HG03103 (cell line): ENCODE measurements at regions not wholly inside any gene's neighbourhood (a gene's known extent, or its start where the extent isn't known, plus 50 kb on each side); places are given as distances from the start of the nearest gene placed in this dataset.

Experiments used
- ATAC-seq: cut with Tn5 transposase; IDR thresholded peaks from one replicate; pipeline ENCODE4 v1.9.1; 2021; ENCODE audit warnings: low read depth; ENCODE audit not compliant: unreplicated experiment

DNA sequence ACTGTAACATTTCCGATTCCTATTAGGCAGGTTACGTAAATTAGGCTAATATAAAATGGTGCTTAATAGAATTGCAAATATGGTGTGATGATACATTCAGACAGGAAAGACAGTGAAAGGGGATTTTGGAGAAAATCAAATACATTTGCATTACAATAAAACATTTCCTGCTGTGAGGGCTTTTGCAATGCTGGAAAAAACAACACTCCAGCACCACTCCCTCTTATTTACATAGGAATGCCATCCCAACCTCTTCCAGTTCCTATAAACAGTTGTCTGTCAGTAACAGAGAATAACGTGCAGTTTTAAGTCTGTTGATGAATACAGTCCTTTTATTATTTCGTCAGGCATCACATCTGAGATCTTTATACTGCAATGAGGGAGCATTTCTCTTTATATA, 298.8 kb upstream of the FANCL start:
- no peak for ATAC-seq

DNA sequence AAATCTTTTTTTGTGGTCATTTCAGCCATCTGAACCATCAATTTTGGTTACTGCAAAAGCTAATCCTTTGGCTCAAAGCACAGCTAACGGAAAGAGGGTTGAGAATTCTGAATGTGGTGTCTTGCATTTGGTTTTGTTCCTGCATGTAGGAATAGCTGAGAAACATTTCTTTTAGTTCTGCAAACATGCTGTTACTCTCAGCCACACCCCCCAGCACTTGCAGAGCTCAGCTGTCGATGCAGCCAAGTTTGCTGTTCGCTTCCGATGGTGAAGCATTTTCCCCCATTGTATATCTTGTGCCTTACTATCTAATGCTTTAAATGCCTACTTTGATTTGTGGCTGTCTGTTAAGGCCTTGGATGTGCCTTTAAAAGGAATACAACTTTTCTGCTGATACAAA, 294.9 kb upstream of the FANCL start:
- no peak for ATAC-seq

DNA sequence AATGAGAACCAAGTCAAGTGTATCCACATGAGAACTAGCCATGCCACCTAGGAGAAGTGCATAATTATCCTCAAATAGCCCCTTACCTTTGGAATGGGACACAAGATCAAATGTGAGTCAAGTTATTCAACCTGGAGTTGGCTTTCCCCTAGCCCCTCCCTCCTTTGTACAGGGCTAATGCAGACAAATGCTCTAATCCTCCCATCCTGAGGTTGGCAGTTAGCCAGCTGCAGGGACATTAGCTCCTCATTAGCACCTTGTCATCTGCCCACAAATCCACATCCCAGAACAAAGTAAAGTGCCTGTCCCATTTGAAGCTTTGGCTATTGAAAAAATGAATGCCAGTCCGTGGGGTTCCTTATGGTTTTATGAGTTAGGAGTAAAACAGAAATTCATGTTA, 294.1 kb upstream of the FANCL start:
- ATAC-seq: no peak

DNA sequence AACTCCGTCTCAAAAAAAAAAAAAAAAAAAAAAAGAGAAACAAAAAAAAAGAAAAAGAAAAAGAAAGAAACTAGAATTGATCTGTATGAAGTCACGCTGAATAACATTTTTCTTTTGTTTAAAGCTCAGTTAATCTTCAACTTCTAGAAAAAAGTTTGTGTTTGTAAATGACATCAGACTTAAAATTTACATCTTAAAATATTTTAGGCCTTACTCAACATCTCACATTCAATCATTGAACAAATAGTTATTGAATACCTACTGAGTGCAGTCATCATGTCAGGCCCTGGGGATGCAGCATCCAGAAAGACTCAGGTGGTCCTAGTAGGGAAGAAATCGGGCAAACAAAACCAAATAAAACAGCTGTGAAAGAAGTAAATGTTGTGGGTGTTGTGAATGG, 292.3 kb upstream of the FANCL start:
- ATAC-seq: no peak

GRCh38 chr2:58532641-58533040, 291.5 kb upstream of the FANCL start:
- no peak for ATAC-seq

DNA sequence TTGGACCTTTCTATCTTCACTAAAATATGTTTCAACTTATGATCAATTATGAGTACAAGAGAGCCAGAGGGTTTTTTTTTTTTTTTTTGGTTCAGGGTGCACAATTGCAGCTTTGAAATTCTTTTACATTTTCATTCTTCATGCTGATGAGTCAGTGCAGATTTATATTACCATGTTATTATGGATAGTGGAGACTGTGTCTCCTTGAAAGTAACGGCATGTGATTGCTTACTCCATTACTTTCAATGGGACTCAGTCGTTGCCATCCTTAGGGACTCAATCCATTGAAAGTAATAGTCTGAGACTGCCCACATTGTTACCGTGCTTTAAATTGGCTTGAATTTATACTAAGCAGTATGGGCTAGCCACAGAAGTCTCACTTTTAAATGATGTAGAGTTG, 286.5 kb upstream of the FANCL start:
- ATAC-seq: no peak

DNA sequence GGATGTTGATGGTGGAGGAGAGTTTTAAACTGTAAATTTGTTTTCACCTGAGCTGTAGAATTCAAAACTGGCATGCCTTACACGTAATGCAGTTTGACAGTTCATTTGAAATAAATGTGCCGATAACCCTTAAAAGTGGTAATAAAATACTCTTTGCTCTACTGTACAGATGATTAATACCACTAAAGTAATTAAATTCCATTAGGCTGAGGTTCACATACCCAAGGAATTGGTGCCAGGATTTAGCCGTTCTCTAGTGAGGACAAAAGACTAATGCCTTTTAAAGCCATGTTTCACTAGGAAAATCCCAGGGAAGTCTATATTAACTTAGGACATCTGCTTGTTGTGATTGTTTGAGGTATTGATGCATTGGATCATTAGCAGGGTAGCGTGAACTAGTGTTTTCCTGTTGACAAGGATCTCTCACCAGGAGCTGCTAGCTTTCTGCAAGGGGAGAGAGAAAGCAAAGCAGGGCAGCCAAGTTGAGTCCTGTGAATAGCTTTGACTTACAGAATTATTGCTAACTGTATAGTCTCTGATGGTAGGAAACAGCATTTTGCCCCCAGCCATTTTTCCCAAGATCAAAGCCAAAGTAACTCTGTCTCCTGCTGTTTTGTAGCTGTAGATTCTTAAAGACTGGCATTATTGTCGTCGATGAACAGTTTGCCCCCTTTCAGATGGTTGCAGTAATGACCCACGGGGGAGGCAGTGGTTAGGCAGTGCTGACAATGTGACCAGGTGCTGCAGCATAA, 280.9 kb upstream of the FANCL start:
- ATAC-seq: no peak

DNA sequence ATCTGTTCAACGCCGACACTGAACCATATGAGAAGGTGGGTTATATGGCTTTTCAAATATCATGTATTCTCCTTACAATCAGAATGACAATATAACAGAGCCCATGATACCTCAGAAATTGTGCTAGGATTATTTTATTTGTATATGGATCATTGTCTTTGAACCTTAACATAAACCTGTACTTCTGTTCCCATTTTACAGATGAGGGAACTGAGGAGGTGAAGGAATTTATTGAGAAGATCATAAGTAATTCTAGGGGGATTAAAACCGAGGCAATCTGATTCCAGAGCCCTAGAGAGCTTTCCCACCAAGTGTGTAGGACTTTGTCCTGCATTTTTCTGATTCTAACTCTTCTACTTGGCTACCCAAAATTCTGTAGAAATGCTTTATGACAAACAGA, 279.8 kb upstream of the FANCL start:
- ATAC-seq: no peak

DNA sequence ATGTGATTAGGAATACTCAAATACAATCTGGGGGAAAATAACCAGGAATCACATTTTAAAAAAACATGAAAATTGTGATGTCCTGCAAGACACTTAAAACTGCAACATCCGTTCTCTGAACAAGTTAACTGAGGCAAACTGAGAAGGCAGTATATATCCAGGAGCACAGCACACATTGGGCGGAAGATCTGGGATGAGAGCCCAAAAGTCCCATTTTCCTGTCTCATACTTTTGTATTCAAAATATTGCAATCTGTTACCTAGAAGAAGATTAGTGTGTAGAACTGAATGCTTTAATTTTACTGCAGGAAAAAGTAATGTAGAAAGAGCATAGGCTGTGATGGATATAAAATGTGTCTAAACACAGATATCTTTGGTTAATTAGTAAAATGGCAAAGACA, 276.8 kb upstream of the FANCL start:
- ATAC-seq: no peak

GRCh38 chr2:58516695-58517094, 275.6 kb upstream of the FANCL start:
- no peak for ATAC-seq

DNA sequence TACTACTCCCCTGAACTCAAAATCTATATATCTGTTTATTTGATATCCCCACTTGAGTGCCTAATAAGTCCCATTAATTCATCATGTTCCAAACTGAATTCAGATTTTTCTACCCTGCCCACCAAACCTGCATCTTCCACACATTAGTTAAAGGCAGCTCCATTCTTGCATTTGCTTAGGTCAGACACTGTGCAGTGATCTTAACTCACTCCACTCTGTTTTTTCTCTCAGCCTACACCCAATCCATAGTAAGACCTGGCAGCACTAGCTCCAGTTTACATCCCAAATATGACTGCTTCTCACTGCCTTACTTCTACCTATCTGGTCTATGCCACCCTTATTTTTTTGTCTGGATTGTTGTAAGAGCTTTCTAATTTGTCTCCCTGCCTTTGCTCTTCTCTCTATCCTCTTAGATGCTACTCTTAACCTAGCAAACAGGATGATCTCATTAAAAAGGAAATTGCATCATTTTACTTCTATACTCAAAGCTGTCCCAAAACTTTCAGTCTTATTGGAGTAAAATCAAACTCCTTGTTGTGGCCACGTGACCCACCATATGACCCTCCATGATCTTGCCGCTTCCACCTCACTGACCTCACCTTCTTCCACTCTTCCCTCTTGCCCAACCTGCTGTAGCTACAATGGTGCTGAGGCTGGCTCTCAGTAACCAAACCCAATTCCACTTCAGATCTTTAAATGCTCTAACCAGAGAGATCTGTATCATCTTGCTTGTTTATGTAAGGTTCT, 274.9 kb upstream of the FANCL start:
- no peak for ATAC-seq

DNA sequence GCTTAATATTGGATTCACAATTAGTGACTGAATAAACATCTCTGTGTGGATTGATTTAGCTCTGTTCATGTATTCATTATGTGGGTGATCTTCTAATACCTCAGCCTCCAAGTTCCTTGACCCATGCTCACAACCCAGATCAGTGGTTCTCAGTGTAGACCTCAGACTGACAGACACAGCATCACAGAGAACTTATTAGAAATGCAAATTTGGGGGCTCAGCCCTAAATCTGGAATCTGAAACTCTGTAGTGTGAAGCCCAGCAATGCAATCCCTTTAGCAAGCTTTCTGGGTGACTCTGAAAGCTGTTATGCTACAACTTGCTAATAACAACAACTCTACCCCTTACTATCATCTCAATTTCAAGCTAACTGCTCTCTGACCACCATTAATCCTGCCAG, 273.1 kb upstream of the FANCL start:
- no peak for ATAC-seq

DNA sequence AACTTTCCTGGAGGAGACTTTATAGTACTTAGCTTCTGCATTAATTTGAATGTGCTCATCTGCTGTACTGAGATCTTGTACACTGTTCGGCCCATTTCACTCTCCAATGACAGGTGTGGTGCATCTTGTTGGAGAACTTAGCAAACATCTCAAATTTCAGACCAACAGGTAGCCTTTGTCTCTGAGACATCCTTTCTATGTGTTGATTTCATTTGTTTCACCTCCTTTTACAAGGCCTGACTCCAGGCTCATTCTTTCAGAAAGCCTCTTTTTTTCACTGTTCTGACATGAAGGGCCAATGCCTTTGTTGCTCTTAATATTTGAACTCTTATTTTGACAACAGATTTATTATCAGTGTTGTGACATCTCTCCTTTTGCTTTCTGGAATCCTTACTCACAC, 271.8 kb upstream of the FANCL start:
- ATAC-seq: no peak

DNA sequence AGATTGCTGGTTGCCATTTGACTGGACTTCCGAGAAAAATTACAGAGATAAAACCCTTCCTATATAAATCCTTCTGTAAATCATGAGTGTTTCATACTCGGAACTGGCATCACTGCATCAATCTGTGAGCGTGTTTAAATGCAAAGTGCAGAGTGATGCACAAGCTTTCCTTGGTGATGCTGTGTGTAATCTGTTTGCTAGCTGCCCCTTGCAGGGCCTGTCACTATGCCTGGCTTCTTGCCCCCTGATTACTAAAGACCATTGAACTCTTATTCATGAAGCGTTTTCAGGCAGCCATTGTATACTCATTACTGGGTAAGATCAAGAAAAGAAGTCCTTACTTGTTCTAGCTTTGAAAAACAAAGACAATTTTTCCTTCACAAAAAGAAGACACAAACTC, 266.9 kb upstream of the FANCL start:
- no peak for ATAC-seq

DNA sequence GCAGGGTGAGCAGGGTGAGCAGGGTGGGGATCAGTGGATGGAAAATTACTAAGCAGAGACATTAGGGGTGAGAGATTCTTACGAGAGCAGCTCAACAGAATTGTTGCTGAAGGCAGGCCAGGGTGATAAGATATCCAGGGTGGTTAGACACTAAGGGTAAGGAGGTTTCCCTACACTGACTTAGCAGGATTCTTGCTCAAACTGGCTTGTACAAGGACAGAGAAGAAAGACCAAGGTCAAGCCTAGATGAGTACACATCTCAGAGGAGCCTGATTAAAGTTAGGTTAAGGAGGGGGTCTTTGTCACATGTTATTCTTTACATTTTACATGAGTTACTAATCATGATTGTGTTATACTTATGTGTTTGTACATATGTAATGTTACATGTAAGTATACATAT, 262.8 kb upstream of the FANCL start:
- no peak for ATAC-seq

DNA sequence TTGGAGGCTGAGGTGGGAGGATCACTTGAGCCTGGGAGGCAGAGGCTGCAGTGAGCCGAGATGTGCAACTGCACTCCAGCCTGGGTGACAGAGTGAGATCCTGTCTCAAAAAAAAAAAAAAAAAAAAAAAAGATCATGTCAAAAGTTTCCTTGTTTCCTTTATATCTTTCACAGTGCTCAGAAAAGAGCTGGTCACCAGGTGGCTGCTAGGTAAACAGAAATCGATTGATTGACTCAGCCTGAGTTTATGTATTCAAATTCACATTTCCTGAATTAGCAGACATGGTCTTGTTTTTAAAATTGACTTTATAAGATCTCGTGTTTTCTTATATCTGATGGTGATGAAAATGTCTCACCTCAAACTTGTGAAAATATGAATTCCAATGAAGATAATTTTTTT, 261.8 kb upstream of the FANCL start:
- no peak for ATAC-seq

DNA sequence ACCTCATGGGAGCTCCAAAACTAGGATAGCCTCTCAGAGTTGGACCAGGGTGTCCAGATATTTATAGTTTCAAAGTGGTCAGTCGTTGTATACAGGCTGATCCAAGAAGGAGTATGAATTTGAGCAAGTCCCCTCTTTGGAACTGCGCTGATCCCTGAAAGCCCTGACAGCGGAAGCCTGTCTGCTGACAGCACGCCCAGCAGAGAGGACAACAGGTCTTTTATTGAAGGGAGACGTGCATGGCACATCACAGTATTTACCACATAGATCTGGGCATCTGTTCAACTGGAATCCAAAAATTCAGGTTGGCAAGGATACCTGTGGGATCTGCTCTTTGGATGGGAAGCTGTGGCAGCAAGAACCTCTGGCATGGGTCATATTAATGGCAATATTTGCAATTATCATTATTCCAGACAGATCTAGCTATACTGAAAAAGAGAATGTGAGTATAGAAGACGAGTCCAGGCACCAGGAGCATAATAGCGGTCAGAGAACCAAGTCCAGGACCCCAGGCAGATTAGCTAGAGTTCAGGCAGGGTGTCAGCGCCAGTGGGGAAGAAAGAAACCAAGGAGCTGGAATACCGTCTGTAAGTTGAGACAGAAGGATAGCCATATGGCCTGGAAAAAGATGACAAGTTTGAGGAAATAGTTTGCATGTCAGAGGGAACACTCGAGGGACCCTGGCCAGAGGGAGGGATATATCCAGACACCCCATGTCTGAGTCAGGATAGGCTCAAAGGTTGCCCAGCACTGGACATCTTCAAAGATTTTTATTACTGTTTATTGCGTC, 260.4 kb upstream of the FANCL start:
- ATAC-seq: no peak

DNA sequence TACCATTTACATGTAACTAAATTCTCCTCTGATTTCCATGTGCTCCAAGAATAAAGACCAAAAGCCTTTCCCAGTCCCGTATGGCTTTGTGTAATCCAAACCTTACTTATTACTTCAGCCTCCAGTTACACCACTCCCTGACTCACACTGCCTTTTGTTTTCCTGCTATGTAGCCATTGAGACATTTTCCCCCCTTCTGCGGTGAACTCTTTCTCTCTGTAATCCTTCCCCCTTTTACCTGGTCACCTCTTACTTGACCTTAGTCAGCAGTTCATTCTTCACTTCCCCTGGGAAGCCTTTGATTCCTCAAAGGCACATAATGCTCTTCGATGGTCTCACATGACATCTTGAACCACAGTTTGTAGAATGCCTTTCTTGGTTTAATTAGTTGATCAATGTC, 256.0 kb upstream of the FANCL start:
- no peak for ATAC-seq

GRCh38 chr2:58495806-58496205, 254.7 kb upstream of the FANCL start:
- no peak for ATAC-seq

DNA sequence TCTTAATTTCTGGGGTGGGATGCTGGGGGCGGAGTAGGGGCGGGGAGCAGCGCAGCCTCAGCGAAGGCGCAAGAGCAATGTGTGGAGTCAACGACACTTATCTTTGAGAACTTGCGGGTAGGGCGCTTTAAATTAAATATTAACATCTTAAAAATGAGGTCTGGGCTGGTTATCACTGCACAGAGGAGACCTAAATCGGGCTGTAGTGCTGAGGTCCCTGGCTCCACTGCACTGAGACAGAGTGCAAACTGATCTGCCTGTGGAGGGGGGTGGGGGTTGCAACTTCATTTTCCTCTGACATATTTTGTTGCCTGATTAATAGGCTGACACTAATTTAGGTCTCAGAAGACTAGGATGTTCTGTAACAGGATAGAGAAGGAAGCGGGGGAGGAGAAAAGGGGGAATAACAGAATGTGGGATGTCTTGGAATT, 253.0 kb upstream of the FANCL start:
- no peak for ATAC-seq

DNA sequence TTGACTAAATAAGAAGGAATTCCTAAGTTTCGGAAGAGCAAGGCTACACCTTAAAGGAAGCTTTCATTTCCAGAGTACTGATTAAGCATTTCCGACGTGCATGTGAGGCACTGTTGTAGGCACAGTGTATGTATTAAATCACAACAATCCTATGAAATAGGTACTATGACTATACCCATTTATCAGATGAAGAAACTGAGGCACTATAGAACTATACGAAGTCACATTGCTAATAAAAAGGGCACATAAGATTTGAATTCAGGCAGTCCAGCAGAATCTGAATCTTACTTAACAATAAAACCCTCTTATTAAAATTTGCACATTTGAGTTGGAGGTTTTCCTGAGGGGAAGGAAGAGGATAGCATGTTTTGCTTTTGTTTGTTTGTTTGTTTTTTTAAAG, 243.5 kb upstream of the FANCL start:
- no peak for ATAC-seq

GRCh38 chr2:58484221-58484620, 243.1 kb upstream of the FANCL start:
- no peak for ATAC-seq
